Stomach (tissue), 8 donors: ENCODE measurements at regions not wholly inside any gene's neighbourhood (a gene's known extent, or its start where the extent isn't known, plus 50 kb on each side); places are given as distances from the start of the nearest gene placed in this dataset.

ENCODE experiments used
- DNase-seq, 2 donors: peaks; one replicate each; pipeline versions ENCODE4 v3.0.0 to v3.0.0-alpha.2; 2013 to 2019
- H3K27ac ChIP-seq, 5 donors: fragments of 200-600 bp in 4 of 5; sonication (generic) in 4 of 5; one replicate each; pipeline ENCODE4 v1.5.1; 2013 to 2019; ENCODE audit warnings: mild to moderate bottlenecking in 1 of 5, moderate library complexity in 1 of 5
- H3K27me3 ChIP-seq, 3 donors: fragments of 200-600 bp; sonication (generic); one replicate each; pipeline ENCODE4 v1.5.1; 2017 to 2019; ENCODE audit warnings: mixed run types in 1 of 3
- H3K36me3 ChIP-seq, 4 donors: fragments of 200-600 bp; sonication (generic); 1 replicate in 3 of 4; 2 replicates in 1 of 4; pipeline ENCODE4 v1.5.1; 2016 to 2019
- H3K4me1 ChIP-seq, 4 donors: fragments of 200-600 bp; sonication (generic); one replicate each; pipeline ENCODE4 v1.5.1; 2016 to 2019
- H3K4me3 ChIP-seq, 4 donors: fragments of 200-600 bp; sonication (generic) in 3 of 4; one replicate each; pipeline ENCODE4 v1.5.1; 2016 to 2019; ENCODE audit warnings: mild to moderate bottlenecking in 1 of 4
- H3K9me3 ChIP-seq, 4 donors: fragments of 200-600 bp; sonication (generic); one replicate each; pipeline ENCODE4 v1.5.1; 2016 to 2019
- CTCF ChIP-seq, 7 experiments: fragments of 450-650 bp in 4 of 7; fragments of 200-600 bp in 3 of 7; sonication (generic) in 3 of 7; IDR thresholded peaks; one replicate each; pipeline ENCODE4 v1.5.1; 2016 to 2019; ENCODE audit warnings: antibody characterized with exemption in 7 of 7, control low read depth in 2 of 7, mild to moderate bottlenecking in 1 of 7
- EP300 ChIP-seq: sonication (generic); formaldehyde crosslinking; IDR thresholded peaks from one replicate; pipeline ENCODE4 v1.6.1; 2017; ENCODE audit warnings: antibody characterized with exemption
- POLR2A ChIP-seq, 4 donors: fragments of 450-650 bp; IDR thresholded peaks; one replicate each; pipeline ENCODE4 v1.6.1; 2016; ENCODE audit warnings: antibody characterized with exemption in 4 of 4, control low read depth in 2 of 4, mild to moderate bottlenecking in 1 of 4, moderate library complexity in 1 of 4
- POLR2AphosphoS5 ChIP-seq, 3 donors: sonication (generic); formaldehyde crosslinking; IDR thresholded peaks; one replicate each; pipeline ENCODE4 v1.6.1; 2016; ENCODE audit warnings: antibody characterized with exemption in 3 of 3
- WGBS, 5 donors: extraction: QIAGEN DNeasy Blood & Tissue Kit in 3 of 5; methylation state at CpG; one replicate each; pipeline versions ENCODE4 v1.1.5 to v1.1.7; 2013 to 2018; 5-methylcytosine and 5-hydroxymethylcytosine counted together
- intact Hi-C: fragments of 100-400 bp; cut with DNase I; formaldehyde crosslinking; loops from one replicate; pipeline ENCODE4 v1.15.1; 2023; ENCODE audit warnings: low total_unique reads
- donor health status: healthy with polysubstance abuse.
- donor health status: Bipolar disorder and iron deficiency.
- donor health status: healthy.

GRCh38 chr3:104474011-104474410 is 892.7 kb upstream of the ALCAM start:
- Histone ChIP-seq H3K27me3 (no peaks in the 10 kb centered on the region), H3K9me3 (peaks cover 0 to 38% (median 24%) of the 10 kb centered on the region in 4 donors), H3K36me3 (no peaks in the 10 kb centered on the region), H3K27ac (no peak overlapping the region), H3K4me1 (no peaks in the 10 kb centered on the region), H3K4me3 (no peak overlapping the region)
- TF ChIP-seq CTCF (IDR thresholded peaks at IDR 0.05) (no peak), EP300 (no peak), POLR2AphosphoS5 (IDR thresholded peaks at IDR 0.05) (no peak), POLR2A (IDR thresholded peaks at IDR 0.05) (no peak)
- DNase-seq: no peak
- 55 to 84% (median 71%) methylated on average over 1 of the region's 1 CpG for WGBS, 5 donors
- intact Hi-C loops: no loop called here

GRCh38 chr3:104503022-104503421 is 863.7 kb upstream of the ALCAM start:
- Histone ChIP-seq H3K9me3 (peaks cover 0 to 7% (median 0%) of the 10 kb centered on the region in 4 donors), H3K4me1 (no peaks in the 10 kb centered on the region), H3K27me3 (no peaks in the 10 kb centered on the region), H3K4me3 (no peak overlapping the region), H3K27ac (no peak overlapping the region), H3K36me3 (no peaks in the 10 kb centered on the region)
- DNase-seq: no peak
- intact Hi-C loops: no loop called here
- TF ChIP-seq POLR2AphosphoS5 (IDR thresholded peaks at IDR 0.05) (no peak), EP300 (no peak), CTCF (IDR thresholded peaks at IDR 0.05) (no peak), POLR2A (IDR thresholded peaks at IDR 0.05) (no peak)
- WGBS, 5 donors: 92 to 97% (median 97%) methylated on average over 24 of the region's 24 CpGs

- intact Hi-C loops: no loop called here
- Histone ChIP-seq H3K9me3 (peaks cover 0 to 10% (median 4%) of the 10 kb centered on the region in 4 donors), H3K27ac (no peak overlapping the region), H3K27me3 (no peaks in the 10 kb centered on the region), H3K4me1 (no peaks in the 10 kb centered on the region), H3K36me3 (no peaks in the 10 kb centered on the region), H3K4me3 (no peak overlapping the region)
- DNase-seq: peak in 1 of 2 donors; percentile 10
- TF ChIP-seq EP300 (no peak), POLR2A (IDR thresholded peaks at IDR 0.05) (no peak), CTCF (IDR thresholded peaks at IDR 0.05) (no peak), POLR2AphosphoS5 (IDR thresholded peaks at IDR 0.05) (no peak)
- WGBS, 5 donors: 75 to 88% (median 81%) methylated on average over 3 of the region's 3 CpGs
Observed at GRCh38 chr3:104510131-104510849, 856.4 kb upstream of the ALCAM start.

- WGBS, 5 donors: 63 to 84% (median 80%) methylated on average over 1 of the region's 1 CpG
- TF ChIP-seq POLR2AphosphoS5 (IDR thresholded peaks at IDR 0.05) (no peak), POLR2A (IDR thresholded peaks at IDR 0.05) (no peak), CTCF (IDR thresholded peaks at IDR 0.05) (no peak), EP300 (no peak)
- intact Hi-C loops: no loop called here
Observed at GRCh38 chr3:104514371-104514770, 852.3 kb upstream of the ALCAM start.

More at GRCh38 chr3:104514371-104514770, 852.3 kb upstream of the ALCAM start:
- H3K27me3 ChIP-seq: no peaks in the 10 kb centered on the region
- H3K9me3 ChIP-seq: peaks cover 0 to 10% (median 4%) of the 10 kb centered on the region in 4 donors
- DNase-seq: no peak
- H3K4me1 ChIP-seq: no peaks in the 10 kb centered on the region
- H3K36me3 ChIP-seq: no peaks in the 10 kb centered on the region
- H3K27ac ChIP-seq: no peak overlapping the region
- no peak overlapping the region for H3K4me3 ChIP-seq
